ENCODE measurements at regions not wholly inside any gene's neighbourhood (a gene's known extent, or its start where the extent isn't known, plus 50 kb on each side); places are given as distances from the start of the nearest gene placed in this dataset.

GRCh38 chr10:107986571-107986970 is 822.1 kb upstream of the SORCS1 start:
- TF ChIP-seq, protein P1, sequence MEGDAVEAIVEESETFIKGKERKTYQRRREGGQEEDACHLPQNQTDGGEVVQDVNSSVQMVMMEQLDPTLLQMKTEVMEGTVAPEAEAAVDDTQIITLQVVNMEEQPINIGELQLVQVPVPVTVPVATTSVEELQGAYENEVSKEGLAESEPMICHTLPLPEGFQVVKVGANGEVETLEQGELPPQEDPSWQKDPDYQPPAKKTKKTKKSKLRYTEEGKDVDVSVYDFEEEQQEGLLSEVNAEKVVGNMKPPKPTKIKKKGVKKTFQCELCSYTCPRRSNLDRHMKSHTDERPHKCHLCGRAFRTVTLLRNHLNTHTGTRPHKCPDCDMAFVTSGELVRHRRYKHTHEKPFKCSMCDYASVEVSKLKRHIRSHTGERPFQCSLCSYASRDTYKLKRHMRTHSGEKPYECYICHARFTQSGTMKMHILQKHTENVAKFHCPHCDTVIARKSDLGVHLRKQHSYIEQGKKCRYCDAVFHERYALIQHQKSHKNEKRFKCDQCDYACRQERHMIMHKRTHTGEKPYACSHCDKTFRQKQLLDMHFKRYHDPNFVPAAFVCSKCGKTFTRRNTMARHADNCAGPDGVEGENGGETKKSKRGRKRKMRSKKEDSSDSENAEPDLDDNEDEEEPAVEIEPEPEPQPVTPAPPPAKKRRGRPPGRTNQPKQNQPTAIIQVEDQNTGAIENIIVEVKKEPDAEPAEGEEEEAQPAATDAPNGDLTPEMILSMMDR (IDR thresholded peaks at IDR 0.05; ENCODE audit: extremely low read depth, insufficient read depth, missing control alignments) = no peak
- in situ Hi-C loops (cut with MboI; ENCODE audit: low pct_unique_long_range_greater_than_20kb, low sequenced_read_pairs, unreplicated experiment) = no loop called here
- DNase-seq (ENCODE audit: low spot score) = no peak

DNA sequence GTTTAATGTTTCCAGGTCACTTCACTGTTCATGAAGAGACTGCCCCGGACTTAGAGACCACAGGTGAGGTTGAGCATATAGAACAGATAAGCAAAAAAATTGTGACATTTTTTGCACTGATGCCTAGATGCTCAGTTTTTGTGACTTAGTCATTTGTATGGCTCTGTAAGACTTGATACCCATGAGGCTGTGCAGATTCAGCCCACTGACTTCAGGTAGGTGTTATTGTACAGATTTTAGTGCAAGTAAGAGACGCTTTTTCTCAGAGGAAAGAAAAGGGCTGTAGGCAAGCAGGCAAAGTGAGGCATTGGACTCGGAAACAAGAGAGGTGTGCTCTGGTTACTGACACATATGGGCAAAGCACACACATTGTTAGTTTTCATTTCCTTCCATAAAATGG is 820.1 kb upstream of the SORCS1 start:
- TF ChIP-seq, protein P1 (IDR thresholded peaks at IDR 0.05; ENCODE audit: extremely low read depth, insufficient read depth, missing control alignments) = no peak
- no peak for DNase-seq (ENCODE audit: low spot score)
- in situ Hi-C loops (cut with MboI; ENCODE audit: low pct_unique_long_range_greater_than_20kb, low sequenced_read_pairs, unreplicated experiment) = no loop called here

GRCh38 chr10:107984149-107984548 is 819.6 kb upstream of the SORCS1 start:
- TF ChIP-seq, protein P1 (IDR thresholded peaks at IDR 0.05; ENCODE audit: extremely low read depth, insufficient read depth, missing control alignments) = no peak
- in situ Hi-C loops (cut with MboI; ENCODE audit: low pct_unique_long_range_greater_than_20kb, low sequenced_read_pairs, unreplicated experiment) = no loop called here
- no peak for DNase-seq (ENCODE audit: low spot score)

- in situ Hi-C loops (cut with MboI; ENCODE audit: low pct_unique_long_range_greater_than_20kb, low sequenced_read_pairs, unreplicated experiment) = no loop called here
- DNase-seq (ENCODE audit: low spot score) = no peak
Measured at GRCh38 chr10:107978455-107978854, 813.9 kb upstream of the SORCS1 start.

DNA sequence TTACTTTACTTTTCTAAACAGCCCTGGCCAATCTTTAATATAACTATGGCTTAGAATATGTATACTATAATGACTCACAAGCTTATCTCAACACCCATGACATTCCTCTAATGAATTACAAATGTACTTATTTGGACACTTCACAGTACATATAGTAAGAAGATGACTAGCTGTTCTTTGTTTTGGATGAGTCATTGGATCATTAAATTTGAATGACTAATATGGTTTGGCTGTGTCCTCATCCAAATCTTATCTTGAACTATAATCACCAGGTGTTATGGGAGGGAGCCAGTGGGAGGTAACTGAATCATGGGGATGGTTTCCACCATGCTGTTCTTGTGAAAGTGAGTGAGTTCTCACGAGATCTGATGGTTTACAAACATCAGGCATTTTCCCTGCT is 807.5 kb upstream of the SORCS1 start:
- TF ChIP-seq, protein P1 (IDR thresholded peaks at IDR 0.05; ENCODE audit: extremely low read depth, insufficient read depth, missing control alignments) = no peak
- no peak for DNase-seq (ENCODE audit: low spot score)
- in situ Hi-C loops (cut with MboI; ENCODE audit: low pct_unique_long_range_greater_than_20kb, low sequenced_read_pairs, unreplicated experiment) = no loop called here

More at GRCh38 chr10:107978455-107978854, 813.9 kb upstream of the SORCS1 start:
- TF ChIP-seq, protein P1 (IDR thresholded peaks at IDR 0.05; ENCODE audit: extremely low read depth, insufficient read depth, missing control alignments) = no peak

GRCh38 chr10:107971411-107971810 is 806.9 kb upstream of the SORCS1 start:
- in situ Hi-C loops (cut with MboI; ENCODE audit: low pct_unique_long_range_greater_than_20kb, low sequenced_read_pairs, unreplicated experiment) = no loop called here
- TF ChIP-seq, protein P1 (IDR thresholded peaks at IDR 0.05; ENCODE audit: extremely low read depth, insufficient read depth, missing control alignments) = no peak
- DNase-seq (ENCODE audit: low spot score) = no peak

DNA sequence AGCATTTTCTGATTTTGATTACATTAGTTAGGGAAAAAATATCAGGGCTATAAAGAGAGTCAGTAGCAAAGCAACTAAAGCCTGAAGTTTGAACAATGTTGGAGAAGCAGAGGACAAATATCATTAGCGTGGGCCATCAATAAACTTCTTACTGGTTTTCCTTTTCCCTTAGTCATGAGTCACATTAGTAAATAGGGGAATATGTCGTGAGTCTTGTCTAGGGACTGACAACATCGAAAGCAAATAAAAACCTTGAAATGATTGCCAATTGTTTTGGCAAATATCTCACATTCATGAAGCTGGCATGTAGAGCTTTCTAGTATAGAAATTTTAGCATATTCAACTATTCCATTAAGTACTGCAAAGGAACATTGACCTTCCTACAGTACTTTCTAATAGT is 806.0 kb upstream of the SORCS1 start:
- in situ Hi-C loops (cut with MboI; ENCODE audit: low pct_unique_long_range_greater_than_20kb, low sequenced_read_pairs, unreplicated experiment) = no loop called here
- TF ChIP-seq, protein P1 (IDR thresholded peaks at IDR 0.05; ENCODE audit: extremely low read depth, insufficient read depth, missing control alignments) = no peak
- no peak for DNase-seq (ENCODE audit: low spot score)
